GM12878 (cell line): ENCODE measurements at regions not wholly inside any gene's neighbourhood (a gene's known extent, or its start where the extent isn't known, plus 50 kb on each side); places are given as distances from the start of the nearest gene placed in this dataset.

Experiments
- ATAC-seq: fragments of 200-7000 bp; cut with Tn5 transposase; 3 replicates; pipeline ENCODE4 v1.9.1; 2020; ENCODE audit warnings: mild to moderate bottlenecking, moderate library complexity
- BruUV-seq: library from RNA; stranded (reverse); fragments of 400-500 nt; replicated peaks from 2 replicates; lab custom pipeline; 2021; lab: Mats Ljungman, UMichigan
- CTCF ChIA-PET: fragments of 300-600 bp; sonication (Branson Sonifier 250); formaldehyde crosslinking; extraction: SDS; loops from one replicate; lab custom pipeline; 2021; ENCODE audit warnings: inconsistent platforms; lab: Yijun Ruan, JAX
- POLR2A ChIA-PET: fragments of 350-600 bp; formaldehyde crosslinking; extraction: SDS; loops from one replicate; lab custom pipeline; 2021; ENCODE audit warnings: inconsistent platforms; lab: Charles Lee
- RAD21 ChIA-PET: fragments of 300-600 bp; sonication (Branson Sonifier 250); formaldehyde crosslinking; loops from one replicate; lab custom pipeline; 2023; ENCODE audit warnings: antibody characterized with exemption; ENCODE audit not compliant: unreplicated experiment; lab: Charles Lee
- SMC1A ChIA-PET: fragments of 300-600 bp; sonication (Branson Sonifier 250); formaldehyde crosslinking; loops from one replicate; lab custom pipeline; 2023; ENCODE audit not compliant: unreplicated experiment, uncharacterized antibody; lab: Charles Lee
- DNase-seq: peaks from one replicate; pipeline ENCODE4 v3.0.0-alpha.2; 2011; ENCODE audit warnings: low read depth, low spot score
- FAIRE-seq: peaks from 3 replicates; lab custom pipeline; 2011; peaks lifted over from hg19 to GRCh38; lab: Jason Lieb, UNC
- H2AFZ ChIP-seq: 2 replicates; pipeline ENCODE4 v1.6.0; 2011; ENCODE audit warnings: low read depth, low read length, control low read depth; ENCODE audit not compliant: control insufficient read depth
- H3K27ac ChIP-seq: 2 replicates; pipeline ENCODE4 v1.5.1; 2011; ENCODE audit warnings: control low read depth; ENCODE audit not compliant: control insufficient read depth, insufficient read depth
- H3K27me3 ChIP-seq, 2 experiments: replicated peaks in 1 of 2; 2 replicates each; pipeline versions ENCODE4 v1.6.0 to v1.6.1; 2011; ENCODE audit warnings: low read length in 1 of 2; ENCODE audit not compliant: control insufficient read depth in 2 of 2, insufficient read depth in 2 of 2
- H3K36me3 ChIP-seq, 2 experiments: 2 replicates each; pipeline ENCODE4 v1.5.1; 2011; ENCODE audit warnings: low read length in 1 of 2; ENCODE audit not compliant: control insufficient read depth in 2 of 2, insufficient read depth in 2 of 2
- H3K4me1 ChIP-seq: 2 replicates; pipeline ENCODE4 v1.6.1; 2011; ENCODE audit warnings: mild to moderate bottlenecking, low read length, moderate library complexity, mixed read lengths; ENCODE audit not compliant: control insufficient read depth, insufficient read depth
- H3K4me2 ChIP-seq: 2 replicates; pipeline ENCODE4 v1.6.0; 2011; ENCODE audit warnings: control low read depth; ENCODE audit not compliant: control insufficient read depth, insufficient read depth
- H3K4me3 ChIP-seq: fragments of 200-600 bp; sonication (generic); 2 replicates; pipeline ENCODE4 v1.5.1; 2016
- H3K79me2 ChIP-seq: 2 replicates; pipeline ENCODE4 v1.6.0; 2011; ENCODE audit warnings: low read length; ENCODE audit not compliant: control insufficient read depth, insufficient read depth
- H3K9ac ChIP-seq: 2 replicates; pipeline ENCODE4 v1.8.0; 2011; ENCODE audit warnings: low read length, control low read depth, mixed read lengths; ENCODE audit not compliant: control insufficient read depth, insufficient read depth
- H3K9me3 ChIP-seq: replicated peaks from 3 replicates; pipeline ENCODE4 v1.5.1; 2011; ENCODE audit warnings: mild to moderate bottlenecking, low read length; ENCODE audit not compliant: control insufficient read depth, insufficient read depth
- H4K20me1 ChIP-seq: 2 replicates; pipeline ENCODE4 v1.6.0; 2011; ENCODE audit not compliant: control insufficient read depth, insufficient read depth
- ASH2L ChIP-seq: fragments of 300-600, 200-600 bp; sonication (generic); IDR thresholded peaks from 2 replicates; pipeline ENCODE4 v1.6.1; 2017; ENCODE audit warnings: low read depth, mild to moderate bottlenecking, borderline replicate concordance
- BCL3 ChIP-seq: IDR thresholded peaks from 2 replicates; pipeline ENCODE4 v1.6.1; 2011; ENCODE audit warnings: borderline replicate concordance, low read depth, mild to moderate bottlenecking, moderate library complexity, low read length; ENCODE audit not compliant: insufficient read depth, poor library complexity, severe bottlenecking
- CEBPB ChIP-seq, 2 experiments: fragments of 150-350 bp in 1 of 2; IDR thresholded peaks; 2 replicates each; pipeline ENCODE4 v1.6.1; 2012 to 2014; ENCODE audit warnings: low read depth in 2 of 2, low read length in 2 of 2, borderline replicate concordance in 1 of 2, inconsistent platforms in 1 of 2
- ELK1 ChIP-seq: IDR thresholded peaks from 2 replicates; pipeline ENCODE4 v1.6.1; 2012; ENCODE audit warnings: low read depth, low read length, improper control_type of control experiment
- EP300 ChIP-seq, 2 experiments: fragments of 150-350 bp in 1 of 2; IDR thresholded peaks; 2 replicates each; pipeline ENCODE4 v1.6.1; 2011 to 2012; ENCODE audit warnings: low read depth in 2 of 2, low read length in 2 of 2, borderline replicate concordance in 1 of 2, improper control_type of control experiment in 1 of 2, inconsistent platforms in 1 of 2; ENCODE audit not compliant: control insufficient read depth in 1 of 2
- FOXK2 ChIP-seq: fragments of 450-650 bp; IDR thresholded peaks from 2 replicates; pipeline ENCODE4 v1.6.1; 2017; ENCODE audit warnings: mild to moderate bottlenecking, moderate library complexity
- POLR2AphosphoS5 ChIP-seq: IDR thresholded peaks from 2 replicates; pipeline ENCODE4 v1.6.1; 2011; ENCODE audit warnings: mild to moderate bottlenecking, low read length, inconsistent platforms
- RFX5 ChIP-seq: IDR thresholded peaks from 2 replicates; pipeline ENCODE4 v1.6.1; 2011; ENCODE audit warnings: low read depth, low read length, improper control_type of control experiment
- SMC3 ChIP-seq: IDR thresholded peaks from 2 replicates; pipeline ENCODE4 v1.6.1; 2011; ENCODE audit warnings: low read length, improper control_type of control experiment, borderline replicate concordance
- TCF12 ChIP-seq: IDR thresholded peaks from 2 replicates; pipeline ENCODE4 v1.6.1; 2011; ENCODE audit warnings: low read depth, mild to moderate bottlenecking, low read length
- TCF3 ChIP-seq: IDR thresholded peaks from 2 replicates; pipeline ENCODE4 v1.6.1; 2012; ENCODE audit warnings: low read depth, mild to moderate bottlenecking, low read length, borderline replicate concordance; ENCODE audit not compliant: insufficient read depth
- WRNIP1 ChIP-seq: IDR thresholded peaks from 2 replicates; pipeline ENCODE4 v1.6.1; 2011; ENCODE audit warnings: low read depth, low read length, improper control_type of control experiment, borderline replicate concordance
- ZBTB33 ChIP-seq: fragments of 450-650 bp; IDR thresholded peaks from 2 replicates; pipeline ENCODE4 v1.6.1; 2017; ENCODE audit warnings: mild to moderate bottlenecking
- ZBTB4 ChIP-seq: fragments of 450-650 bp; formaldehyde crosslinking; IDR thresholded peaks from 2 replicates; pipeline ENCODE4 v1.4.0; 2022; ENCODE audit warnings: mild to moderate bottlenecking, moderate library complexity
- ZNF622 ChIP-seq: fragments of 450-650 bp; IDR thresholded peaks from 2 replicates; pipeline ENCODE4 v1.6.1; 2017; ENCODE audit warnings: mild to moderate bottlenecking, inconsistent platforms
- ZSCAN29 ChIP-seq: fragments of 450-650 bp; IDR thresholded peaks from 2 replicates; pipeline ENCODE4 v1.6.1; 2017; ENCODE audit warnings: mild to moderate bottlenecking, moderate library complexity
- WGBS: methylation state at CpG from one replicate; pipeline ENCODE4 v1.1.6; 2016; ENCODE audit warnings: low lambda C conversion rate; ENCODE audit not compliant: insufficient replicate concordance, insufficient coverage; ENCODE audit errors: missing lambda C conversion rate; 5-methylcytosine and 5-hydroxymethylcytosine counted together
- in situ Hi-C: fragments of 300-500 bp; cut with MboI; formaldehyde crosslinking; loops from 9 replicates; pipeline ENCODE4 v1.14.3; 2018; ENCODE audit warnings: mixed read lengths
- intact Hi-C: fragments of 100-400 bp; cut with micrococcal nuclease; formaldehyde crosslinking; loops from one replicate; pipeline ENCODE4 v1.14.2; 2022; ENCODE audit not compliant: unreplicated experiment

- Histone ChIP-seq H3K4me2 (no peak overlapping the region), H3K9me3 (no peaks in the 10 kb centered on the region), H3K36me3 (no peaks in the 10 kb centered on the region)
- no peak for ATAC-seq
- 48% methylated on average over 2 of the region's 2 CpGs for WGBS
- no TSS peak for BruUV-seq
- FAIRE-seq: no peak
- intact Hi-C loops: no loop called here
- TF ChIP-seq WRNIP1: no peak
- no peak for TF ChIP-seq ASH2L
- TF ChIP-seq ZBTB33: no peak
- no peak for TF ChIP-seq ELK1
- TF ChIP-seq POLR2AphosphoS5: no peak
- TF ChIP-seq RFX5: no peak
- no peak for TF ChIP-seq ZSCAN29
- TF ChIP-seq ZBTB4: no peak
- no peak for TF ChIP-seq CEBPB (IDR thresholded peaks at IDR 0.05; ENCODE audit: borderline replicate concordance in 1 of 2, low read depth in 2 of 2, low read length in 2 of 2)
- no peak for TF ChIP-seq EP300 (IDR thresholded peaks at IDR 0.05; ENCODE audit: borderline replicate concordance in 1 of 2, control insufficient read depth in 1 of 2, low read depth in 2 of 2, low read length in 2 of 2)
- TF ChIP-seq TCF3: no peak
- TF ChIP-seq BCL3: no peak
- TF ChIP-seq TCF12: no peak
- no peak for TF ChIP-seq ZNF622
- no peak for TF ChIP-seq FOXK2
- TF ChIP-seq SMC3: no peak
- TF ChIP-seq, all 136 proteins: peak for 0
- RAD21 ChIA-PET: no interaction called here
- Histone ChIP-seq H3K27me3 (no peaks in the 10 kb centered on the region), H3K79me2 (no peaks in the 10 kb centered on the region), H3K9ac (no peak overlapping the region), H3K4me1 (no peaks in the 10 kb centered on the region), H3K4me3 (no peak overlapping the region), H2AFZ (no peak overlapping the region), H4K20me1 (no peaks in the 10 kb centered on the region), H3K27ac (no peak overlapping the region)
- in situ Hi-C loops: no loop called here
- CTCF ChIA-PET: no interaction called here
- POLR2A ChIA-PET: no interaction called here
- no peak for DNase-seq
- SMC1A ChIA-PET: no interaction called here
Observed at GRCh38 chr14:29370024-29370423, 557.6 kb downstream of the PRKD1 start.
